ENCODE measurements at regions not wholly inside any gene's neighbourhood (a gene's known extent, or its start where the extent isn't known, plus 50 kb on each side); places are given as distances from the start of the nearest gene placed in this dataset.
A peak's percentile ranks its signal among the peaks of the same experiment; 100 is the strongest.

DNA sequence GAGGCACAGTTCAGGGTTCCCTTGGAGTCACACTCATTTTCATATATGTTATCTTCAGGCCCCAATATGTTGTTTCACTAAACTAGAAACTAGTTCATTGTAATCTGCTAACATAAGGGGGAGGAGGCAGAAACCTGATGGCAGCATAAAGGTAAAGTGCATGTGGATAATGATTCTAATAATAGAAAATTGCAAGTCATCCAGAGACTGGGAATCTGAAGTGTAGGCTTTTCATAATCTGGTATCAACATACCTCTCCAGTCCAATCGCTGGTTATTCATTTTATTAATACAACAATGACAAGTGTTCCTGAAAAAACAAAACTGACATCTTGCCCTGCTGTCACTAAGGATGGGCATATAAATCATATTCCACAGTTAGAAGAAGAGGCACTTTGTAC, 326.3 kb upstream of the ZNF804A start:
- H3K4me3 ChIP-seq (replicated peaks in 1 of 2; ENCODE audit: low read depth in 1 of 2, low read length in 2 of 2), result no peak overlapping the region
- H2AFZ ChIP-seq (ENCODE audit: low read depth, low read length, poor library complexity, severe bottlenecking), result peak overlapping the region; percentile 5
- H3K4me1 ChIP-seq (ENCODE audit: control insufficient read depth in 1 of 2, insufficient read depth in 2 of 2, low read length in 2 of 2), result no peaks in the 10 kb centered on the region
- no peaks in the 10 kb centered on the region for H3K79me2 ChIP-seq (ENCODE audit: insufficient read depth, low read length)
- H3K27me3 ChIP-seq (ENCODE audit: insufficient read depth, low read length), result no peaks in the 10 kb centered on the region
- intact Hi-C loops (cut with micrococcal nuclease), result no loop called here
- no peak for TF ChIP-seq ELF1 (IDR thresholded peaks at IDR 0.05; ENCODE audit: borderline replicate concordance, low read depth)
- no peak overlapping the region for H3K9ac ChIP-seq (ENCODE audit: low read length)
- no peak for DNase-seq (ENCODE audit: low read depth, low spot score)
- CTCF ChIA-PET, result no interaction called here
- ATAC-seq, result no peak
- no peak overlapping the region for H3K27ac ChIP-seq (ENCODE audit: low read depth, low read length)
- RAD21 ChIA-PET (ENCODE audit: low non-redundant PET in 1 of 2, low total read pairs in 2 of 2, uncharacterized antibody in 2 of 2, unreplicated experiment in 2 of 2), result no interaction called here
- H3K4me2 ChIP-seq (ENCODE audit: low read length), result no peak overlapping the region
- H3K36me3 ChIP-seq (ENCODE audit: control insufficient read depth in 1 of 2, insufficient read depth in 2 of 2, low read length in 2 of 2), result no peaks in the 10 kb centered on the region
- POLR2A ChIA-PET, result no interaction called here
- H3K9me3 ChIP-seq (ENCODE audit: control insufficient read depth in 1 of 2, insufficient read depth in 1 of 2, low read depth in 1 of 2, low read length in 2 of 2), result no peaks in the 10 kb centered on the region
- H4K20me1 ChIP-seq (ENCODE audit: insufficient read depth), result no peaks in the 10 kb centered on the region
- H3K9me2 ChIP-seq (ENCODE audit: insufficient read depth), result no peaks in the 10 kb centered on the region
- BruUV-seq (replicated peaks), result no TSS peak

DNA sequence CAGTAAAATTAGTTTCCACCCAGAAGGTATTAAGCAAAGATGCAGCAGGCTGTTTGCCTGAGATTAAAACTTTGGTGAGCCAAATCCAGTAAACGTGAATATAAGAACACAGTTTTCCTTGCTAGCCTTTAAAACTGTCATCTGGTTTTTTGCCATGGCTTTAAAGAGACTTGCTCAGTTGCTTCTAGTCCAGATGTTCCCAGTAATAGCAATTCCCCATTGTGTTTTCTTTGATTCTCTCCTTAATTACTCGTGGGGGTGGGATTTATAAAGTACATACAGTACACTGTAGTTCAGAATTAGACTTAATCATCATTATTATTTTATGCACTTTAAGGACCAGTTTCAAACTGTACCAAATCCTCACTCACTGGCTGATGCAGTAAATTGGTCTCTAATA, 303.5 kb upstream of the ZNF804A start:
- BruUV-seq (replicated peaks), result no TSS peak

More for the DNA sequence above, 303.5 kb upstream of the ZNF804A start:
- H3K9me2 ChIP-seq (ENCODE audit: insufficient read depth), result 0 out of 2 replicates have a peak, but pooled peaks cover 3% of the 10 kb centered on the region
- H4K20me1 ChIP-seq (ENCODE audit: insufficient read depth), result no peaks in the 10 kb centered on the region
- no peak overlapping the region for H3K4me3 ChIP-seq (replicated peaks in 1 of 2; ENCODE audit: low read depth in 1 of 2, low read length in 2 of 2)
- no peak overlapping the region for H3K9ac ChIP-seq (ENCODE audit: low read length)
- no peaks in the 10 kb centered on the region for H3K4me1 ChIP-seq (ENCODE audit: control insufficient read depth in 1 of 2, insufficient read depth in 2 of 2, low read length in 2 of 2)
- ChIA-PET CTCF (no interaction called here), POLR2A (no interaction called here), RAD21 (ENCODE audit: low non-redundant PET in 1 of 2, low total read pairs in 2 of 2, uncharacterized antibody in 2 of 2, unreplicated experiment in 2 of 2) (no interaction called here)
- no peaks in the 10 kb centered on the region for H3K79me2 ChIP-seq (ENCODE audit: insufficient read depth, low read length)
- no peak overlapping the region for H3K4me2 ChIP-seq (ENCODE audit: low read length)
- H3K27ac ChIP-seq (ENCODE audit: low read depth, low read length), result no peak overlapping the region
- no peaks in the 10 kb centered on the region for H3K36me3 ChIP-seq (ENCODE audit: control insufficient read depth in 1 of 2, insufficient read depth in 2 of 2, low read length in 2 of 2)
- ATAC-seq (no peak), DNase-seq (ENCODE audit: low read depth, low spot score) (no peak)
- no peaks in the 10 kb centered on the region for H3K9me3 ChIP-seq (ENCODE audit: control insufficient read depth in 1 of 2, insufficient read depth in 1 of 2, low read depth in 1 of 2, low read length in 2 of 2)
- H3K27me3 ChIP-seq (ENCODE audit: insufficient read depth, low read length), result no peaks in the 10 kb centered on the region
- no peak overlapping the region for H2AFZ ChIP-seq (ENCODE audit: low read depth, low read length, poor library complexity, severe bottlenecking)
- intact Hi-C loops (cut with micrococcal nuclease), result no loop called here
- no peak for TF ChIP-seq SP1 (IDR thresholded peaks at IDR 0.05; ENCODE audit: low read depth)
- no peak for TF ChIP-seq RAD21 (IDR thresholded peaks at IDR 0.05; ENCODE audit: low read depth)
- TF ChIP-seq CBX3 (IDR thresholded peaks at IDR 0.05; ENCODE audit: low read depth), result no peak
- TF ChIP-seq, protein P1, sequence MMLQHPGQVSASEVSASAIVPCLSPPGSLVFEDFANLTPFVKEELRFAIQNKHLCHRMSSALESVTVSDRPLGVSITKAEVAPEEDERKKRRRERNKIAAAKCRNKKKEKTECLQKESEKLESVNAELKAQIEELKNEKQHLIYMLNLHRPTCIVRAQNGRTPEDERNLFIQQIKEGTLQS (IDR thresholded peaks at IDR 0.05), result no peak
- TF ChIP-seq CEBPB (IDR thresholded peaks at IDR 0.05; ENCODE audit: low read depth), result no peak
- TF ChIP-seq EZH2phosphoT487 (IDR thresholded peaks at IDR 0.05; ENCODE audit: borderline replicate concordance), result no peak
- no peak for TF ChIP-seq ELF1 (IDR thresholded peaks at IDR 0.05; ENCODE audit: borderline replicate concordance, low read depth)
- no peak for TF ChIP-seq SIN3A (IDR thresholded peaks at IDR 0.05; ENCODE audit: low read depth)
